Glutamatergic neuron (in vitro differentiated cells): ENCODE measurements at regions not wholly inside any gene's neighbourhood (a gene's known extent, or its start where the extent isn't known, plus 50 kb on each side); places are given as distances from the start of the nearest gene placed in this dataset.

Source experiments
- DNase-seq: peaks from one replicate; pipeline ENCODE4 v3.0.0; 2022
- H3K27ac Mint-ChIP-seq: one replicate; pipeline ENCODE4 v1.8.0; 2020; ENCODE audit warnings: mild to moderate bottlenecking, mixed read lengths, inconsistent platforms; ENCODE audit not compliant: unreplicated experiment
- H3K27me3 Mint-ChIP-seq: one replicate; pipeline ENCODE4 v1.8.0; 2020; ENCODE audit warnings: mild to moderate bottlenecking, moderate library complexity, mixed read lengths, inconsistent platforms; ENCODE audit not compliant: unreplicated experiment
- H3K36me3 Mint-ChIP-seq: one replicate; pipeline ENCODE4 v1.8.0; 2020; ENCODE audit warnings: mild to moderate bottlenecking, mixed read lengths, inconsistent platforms; ENCODE audit not compliant: unreplicated experiment
- H3K4me1 Mint-ChIP-seq: one replicate; pipeline ENCODE4 v1.8.0; 2020; ENCODE audit warnings: mild to moderate bottlenecking, low read depth, mixed read lengths, inconsistent platforms; ENCODE audit not compliant: unreplicated experiment
- H3K4me3 Mint-ChIP-seq: one replicate; pipeline ENCODE4 v1.8.0; 2020; ENCODE audit warnings: mild to moderate bottlenecking, mixed read lengths, inconsistent platforms; ENCODE audit not compliant: unreplicated experiment
- H3K9me3 Mint-ChIP-seq: one replicate; pipeline ENCODE4 v1.8.0; 2020; ENCODE audit warnings: mild to moderate bottlenecking, moderate library complexity, mixed read lengths, inconsistent platforms; ENCODE audit not compliant: unreplicated experiment
- TF ChIP-seq, protein P1 (sequence below): fragments of 200-600 bp; sonication (generic); IDR thresholded peaks from one replicate; pipeline ENCODE4 v1.5.0; 2021; ENCODE audit not compliant: partially characterized antibody, unreplicated experiment

GRCh38 chr15:47955021-47955420, 165.8 kb upstream of the SLC24A5 start:
- peaks cover 3% of the 10 kb centered on the region for H3K9me3 Mint-ChIP-seq
- no peaks in the 10 kb centered on the region for H3K36me3 Mint-ChIP-seq
- peaks cover 14% of the 10 kb centered on the region for H3K4me1 Mint-ChIP-seq
- TF ChIP-seq, protein P1, sequence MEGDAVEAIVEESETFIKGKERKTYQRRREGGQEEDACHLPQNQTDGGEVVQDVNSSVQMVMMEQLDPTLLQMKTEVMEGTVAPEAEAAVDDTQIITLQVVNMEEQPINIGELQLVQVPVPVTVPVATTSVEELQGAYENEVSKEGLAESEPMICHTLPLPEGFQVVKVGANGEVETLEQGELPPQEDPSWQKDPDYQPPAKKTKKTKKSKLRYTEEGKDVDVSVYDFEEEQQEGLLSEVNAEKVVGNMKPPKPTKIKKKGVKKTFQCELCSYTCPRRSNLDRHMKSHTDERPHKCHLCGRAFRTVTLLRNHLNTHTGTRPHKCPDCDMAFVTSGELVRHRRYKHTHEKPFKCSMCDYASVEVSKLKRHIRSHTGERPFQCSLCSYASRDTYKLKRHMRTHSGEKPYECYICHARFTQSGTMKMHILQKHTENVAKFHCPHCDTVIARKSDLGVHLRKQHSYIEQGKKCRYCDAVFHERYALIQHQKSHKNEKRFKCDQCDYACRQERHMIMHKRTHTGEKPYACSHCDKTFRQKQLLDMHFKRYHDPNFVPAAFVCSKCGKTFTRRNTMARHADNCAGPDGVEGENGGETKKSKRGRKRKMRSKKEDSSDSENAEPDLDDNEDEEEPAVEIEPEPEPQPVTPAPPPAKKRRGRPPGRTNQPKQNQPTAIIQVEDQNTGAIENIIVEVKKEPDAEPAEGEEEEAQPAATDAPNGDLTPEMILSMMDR: no peak
- DNase-seq: no peak
- H3K4me3 Mint-ChIP-seq: no peak overlapping the region
- H3K27ac Mint-ChIP-seq: no peak overlapping the region
- peaks cover 4% of the 10 kb centered on the region for H3K27me3 Mint-ChIP-seq

DNA sequence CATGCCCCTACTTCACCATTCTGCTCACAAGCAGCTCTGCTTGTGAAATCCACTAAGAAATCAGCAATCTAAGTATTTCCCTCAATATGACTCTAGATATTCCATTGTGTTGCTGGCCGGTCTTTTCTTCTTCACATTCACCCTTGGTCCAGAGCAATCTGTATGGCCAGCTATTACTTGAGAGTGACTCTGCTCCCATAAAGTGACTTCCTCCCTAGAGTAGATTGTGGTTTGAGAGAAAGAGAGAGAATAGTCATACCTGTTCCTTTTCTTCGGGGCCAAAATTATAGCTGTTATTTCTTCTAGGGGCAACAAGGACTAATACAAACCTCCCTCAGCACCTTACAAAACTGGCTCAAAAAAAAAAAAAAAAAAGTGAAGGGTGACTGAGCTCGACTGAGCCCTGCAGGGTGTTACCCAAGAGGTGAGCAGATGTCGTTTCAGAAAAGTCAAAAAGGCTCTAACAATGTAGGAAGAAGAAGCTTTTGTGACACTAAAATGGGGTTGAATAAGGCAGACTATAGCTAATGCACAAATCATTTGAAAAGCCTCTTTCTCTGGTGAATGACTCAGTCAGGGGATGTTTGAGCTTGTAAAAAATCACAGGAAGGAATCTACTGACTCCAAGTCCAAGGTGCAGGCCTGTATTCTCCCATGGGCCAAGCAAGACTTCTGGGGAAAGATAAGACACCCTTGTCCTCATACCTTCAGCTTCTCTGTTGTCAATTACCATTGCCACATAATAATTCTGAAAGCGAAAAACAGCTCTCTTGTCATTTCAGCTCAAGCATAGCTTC, 161.0 kb upstream of the SLC24A5 start:
- no peak for DNase-seq
- Mint-ChIP-seq H3K27me3 (peaks cover 5% of the 10 kb centered on the region), H3K9me3 (peaks cover 3% of the 10 kb centered on the region), H3K4me1 (peaks cover 10% of the 10 kb centered on the region), H3K27ac (no peak overlapping the region), H3K36me3 (no peaks in the 10 kb centered on the region), H3K4me3 (no peak overlapping the region)
- TF ChIP-seq, protein P1: no peak

DNA sequence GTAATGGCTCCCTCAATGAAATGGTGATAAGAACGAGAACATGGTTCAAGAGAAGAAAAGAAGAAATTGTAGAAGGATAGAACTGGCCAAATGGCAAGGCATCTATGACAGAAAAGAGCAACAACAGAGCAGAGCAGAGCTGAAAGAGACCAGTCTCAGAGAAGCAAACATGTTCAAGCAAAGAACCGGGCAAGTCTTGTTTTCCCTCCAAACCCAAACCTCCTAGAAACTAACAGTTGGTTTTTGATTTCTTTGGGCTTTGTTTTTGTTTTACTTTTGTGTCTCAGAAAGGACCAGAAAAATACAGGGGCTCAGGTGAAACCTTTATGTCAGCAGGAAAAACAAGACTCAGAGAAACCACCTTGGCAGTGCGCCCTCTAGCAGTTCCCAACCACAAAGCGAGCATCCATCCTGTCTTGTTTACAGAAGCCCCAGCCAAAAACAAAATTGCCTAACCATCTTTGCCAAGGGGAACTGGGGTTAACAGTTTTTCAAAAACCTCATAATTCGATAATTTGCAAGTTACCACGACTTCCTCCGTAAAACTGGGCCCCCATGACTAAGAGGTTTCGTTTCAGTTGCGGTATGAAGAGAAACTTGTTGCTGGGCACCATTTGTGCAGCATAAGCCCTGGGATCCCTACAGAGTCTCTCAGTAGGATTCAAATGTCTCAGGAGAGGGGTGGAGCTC, 159.2 kb upstream of the SLC24A5 start:
- DNase-seq: no peak
- Mint-ChIP-seq H3K36me3 (no peaks in the 10 kb centered on the region), H3K4me3 (no peak overlapping the region), H3K27me3 (peaks cover 3% of the 10 kb centered on the region), H3K27ac (no peak overlapping the region), H3K9me3 (peaks cover 2% of the 10 kb centered on the region), H3K4me1 (no peaks in the 10 kb centered on the region)
- TF ChIP-seq, protein P1: no peak

DNA sequence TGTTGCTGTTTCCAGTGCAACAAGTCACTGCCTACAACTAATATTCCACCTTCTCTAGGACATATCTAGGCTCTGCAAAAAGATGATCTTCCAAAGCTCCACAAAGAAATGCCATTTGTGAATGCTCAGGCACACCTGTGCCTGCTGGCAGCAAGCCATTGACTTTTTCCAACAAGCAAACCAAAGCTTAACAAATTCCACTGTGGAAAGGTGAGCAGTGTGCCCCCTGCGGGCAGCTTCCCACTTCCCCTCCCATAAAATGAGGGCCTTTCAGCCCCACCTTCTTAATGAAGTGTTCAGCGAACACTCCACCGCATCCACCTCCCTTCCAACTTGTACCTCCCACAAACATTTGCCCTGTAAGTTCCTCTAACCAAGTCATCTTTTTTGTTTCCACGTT, 157.5 kb upstream of the SLC24A5 start:
- no peaks in the 10 kb centered on the region for H3K36me3 Mint-ChIP-seq
- DNase-seq: no peak
- no peak overlapping the region for H3K4me3 Mint-ChIP-seq
- no peaks in the 10 kb centered on the region for H3K4me1 Mint-ChIP-seq
- H3K9me3 Mint-ChIP-seq: no peaks in the 10 kb centered on the region
- TF ChIP-seq, protein P1: no peak
- H3K27me3 Mint-ChIP-seq: peaks cover 3% of the 10 kb centered on the region
- H3K27ac Mint-ChIP-seq: no peak overlapping the region

- H3K4me1 Mint-ChIP-seq: no peaks in the 10 kb centered on the region
- no peaks in the 10 kb centered on the region for H3K9me3 Mint-ChIP-seq
- H3K27ac Mint-ChIP-seq: no peak overlapping the region
- TF ChIP-seq, protein P1: no peak
- H3K4me3 Mint-ChIP-seq: no peak overlapping the region
- no peaks in the 10 kb centered on the region for H3K36me3 Mint-ChIP-seq
- peaks cover 3% of the 10 kb centered on the region for H3K27me3 Mint-ChIP-seq
- DNase-seq: no peak
These were observed 156.6 kb upstream of the SLC24A5 start for GRCh38 chr15:47964229-47964628.
